Smooth muscle cell (in vitro differentiated cells): ENCODE measurements at regions not wholly inside any gene's neighbourhood (a gene's known extent, or its start where the extent isn't known, plus 50 kb on each side); places are given as distances from the start of the nearest gene placed in this dataset.

Source experiments
- DNase-seq: peaks from one replicate; lab custom pipeline; 2025; ENCODE audit not compliant: unreplicated experiment; lab: John Stamatoyannopoulos, UW
- H2AFZ ChIP-seq: fragments of 200-600 bp; sonication (generic); 2 replicates; pipeline ENCODE4 v1.6.0; 2016; ENCODE audit warnings: antibody characterized with exemption, low read depth, mild to moderate bottlenecking
- H3F3A ChIP-seq: fragments of 200-600 bp; sonication (generic); 2 replicates; pipeline ENCODE4 v1.6.0; 2017; ENCODE audit warnings: antibody characterized with exemption, low read depth
- H3K27ac ChIP-seq: fragments of 200-600 bp; sonication (generic); 2 replicates; pipeline ENCODE4 v1.5.1; 2016; ENCODE audit warnings: low read depth, mild to moderate bottlenecking
- H3K27me3 ChIP-seq: fragments of 200-600 bp; sonication (generic); 2 replicates; pipeline ENCODE4 v1.6.1; 2016; ENCODE audit warnings: low read depth, mild to moderate bottlenecking
- H3K36me3 ChIP-seq: fragments of 200-600 bp; sonication (generic); 2 replicates; pipeline ENCODE4 v1.5.1; 2016; ENCODE audit warnings: low read depth
- H3K4me1 ChIP-seq: fragments of 200-600 bp; sonication (generic); 2 replicates; pipeline ENCODE4 v1.5.1; 2016; ENCODE audit warnings: low read depth
- H3K4me2 ChIP-seq: fragments of 200-600 bp; sonication (generic); 2 replicates; pipeline ENCODE4 v1.6.0; 2016; ENCODE audit warnings: mild to moderate bottlenecking
- H3K4me3 ChIP-seq: fragments of 200-600 bp; sonication (generic); 2 replicates; pipeline ENCODE4 v1.5.1; 2016; ENCODE audit warnings: mild to moderate bottlenecking
- H3K79me2 ChIP-seq: fragments of 200-600 bp; sonication (generic); 2 replicates; pipeline ENCODE4 v1.6.0; 2016; ENCODE audit warnings: low read depth, mild to moderate bottlenecking
- H3K9ac ChIP-seq: fragments of 200-600 bp; sonication (generic); 2 replicates; pipeline ENCODE4 v1.6.0; 2016; ENCODE audit warnings: low read depth
- H3K9me3 ChIP-seq: fragments of 200-600 bp; sonication (generic); replicated peaks from 2 replicates; pipeline ENCODE4 v1.5.1; 2016; ENCODE audit warnings: low read depth
- H4K20me1 ChIP-seq: fragments of 200-600 bp; sonication (generic); 2 replicates; pipeline ENCODE4 v1.6.0; 2016; ENCODE audit warnings: low read depth
- WGBS: methylation state at CpG from one replicate; pipeline ENCODE4 v1.1.7; 2016; ENCODE audit warnings: low lambda C conversion rate; 5-methylcytosine and 5-hydroxymethylcytosine counted together
- TF ChIP-seq, protein P1 (sequence below): fragments of 200-600 bp; sonication (generic); IDR thresholded peaks from 2 replicates; pipeline ENCODE4 v1.5.1; 2017; ENCODE audit warnings: borderline replicate concordance, mild to moderate bottlenecking, antibody characterized with exemption; ENCODE audit not compliant: insufficient read depth, poor library complexity, severe bottlenecking

DNA sequence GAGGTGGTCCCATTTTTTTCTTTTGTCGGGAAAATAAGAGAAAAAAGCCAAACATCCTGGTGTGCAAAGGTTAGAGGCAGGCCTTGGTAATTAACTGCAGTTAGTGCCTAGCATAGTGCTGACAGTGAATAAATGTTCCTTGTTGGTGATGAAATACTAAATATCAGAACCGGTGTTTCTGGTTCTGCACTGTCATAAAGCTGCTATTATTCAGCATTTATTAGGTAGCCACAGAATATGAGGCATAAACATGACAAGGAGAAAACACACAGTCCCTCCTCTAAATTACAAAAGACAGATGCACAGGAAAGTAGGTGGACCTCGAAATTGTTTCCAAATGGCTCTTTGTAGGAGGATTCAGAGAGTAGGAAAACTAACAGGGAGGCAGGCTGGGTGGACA is 122.0 kb upstream of the ADGRL2 start:
- 57% methylated on average over 3 of the region's 3 CpGs for WGBS
- no peaks in the 10 kb centered on the region for H3F3A ChIP-seq
- no peak overlapping the region for H3K4me2 ChIP-seq
- TF ChIP-seq, protein P1, sequence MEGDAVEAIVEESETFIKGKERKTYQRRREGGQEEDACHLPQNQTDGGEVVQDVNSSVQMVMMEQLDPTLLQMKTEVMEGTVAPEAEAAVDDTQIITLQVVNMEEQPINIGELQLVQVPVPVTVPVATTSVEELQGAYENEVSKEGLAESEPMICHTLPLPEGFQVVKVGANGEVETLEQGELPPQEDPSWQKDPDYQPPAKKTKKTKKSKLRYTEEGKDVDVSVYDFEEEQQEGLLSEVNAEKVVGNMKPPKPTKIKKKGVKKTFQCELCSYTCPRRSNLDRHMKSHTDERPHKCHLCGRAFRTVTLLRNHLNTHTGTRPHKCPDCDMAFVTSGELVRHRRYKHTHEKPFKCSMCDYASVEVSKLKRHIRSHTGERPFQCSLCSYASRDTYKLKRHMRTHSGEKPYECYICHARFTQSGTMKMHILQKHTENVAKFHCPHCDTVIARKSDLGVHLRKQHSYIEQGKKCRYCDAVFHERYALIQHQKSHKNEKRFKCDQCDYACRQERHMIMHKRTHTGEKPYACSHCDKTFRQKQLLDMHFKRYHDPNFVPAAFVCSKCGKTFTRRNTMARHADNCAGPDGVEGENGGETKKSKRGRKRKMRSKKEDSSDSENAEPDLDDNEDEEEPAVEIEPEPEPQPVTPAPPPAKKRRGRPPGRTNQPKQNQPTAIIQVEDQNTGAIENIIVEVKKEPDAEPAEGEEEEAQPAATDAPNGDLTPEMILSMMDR = no peak
- peaks cover 30% of the 10 kb centered on the region for H3K4me1 ChIP-seq
- no peaks in the 10 kb centered on the region for H3K79me2 ChIP-seq
- H3K27me3 ChIP-seq = no peaks in the 10 kb centered on the region
- no peak for DNase-seq
- H3K9ac ChIP-seq = no peak overlapping the region
- H2AFZ ChIP-seq = peak overlapping the region; percentile 55
- peak overlapping the region; percentile 62 for H3K27ac ChIP-seq
- no peaks in the 10 kb centered on the region for H3K9me3 ChIP-seq
- no peak overlapping the region for H3K4me3 ChIP-seq
- H4K20me1 ChIP-seq = no peaks in the 10 kb centered on the region
- no peaks in the 10 kb centered on the region for H3K36me3 ChIP-seq

DNA sequence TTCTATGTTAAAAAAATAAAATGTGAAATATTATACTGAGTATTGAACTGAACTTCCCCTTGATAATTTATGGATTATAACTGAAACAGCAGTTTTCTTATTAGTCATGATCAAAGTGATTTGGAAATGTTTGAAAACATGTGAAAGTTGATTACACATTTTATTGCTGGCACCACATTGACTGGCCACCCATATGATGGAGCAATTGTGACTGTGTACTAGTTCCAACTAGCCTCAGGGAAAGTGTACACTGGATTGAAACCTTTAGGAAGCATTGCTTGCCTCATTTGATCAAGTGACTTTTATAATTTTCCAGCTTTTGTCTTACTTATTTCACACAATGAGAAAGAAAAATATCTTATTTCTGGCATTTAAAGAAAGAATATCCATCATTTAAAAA is 128.0 kb upstream of the ADGRL2 start:
- no peaks in the 10 kb centered on the region for H3K79me2 ChIP-seq
- no peaks in the 10 kb centered on the region for H3K9me3 ChIP-seq
- TF ChIP-seq, protein P1 = no peak
- no peak overlapping the region for H3K9ac ChIP-seq
- no peaks in the 10 kb centered on the region for H3F3A ChIP-seq
- no peaks in the 10 kb centered on the region for H3K4me1 ChIP-seq
- no peak overlapping the region for H2AFZ ChIP-seq
- DNase-seq = no peak
- no peaks in the 10 kb centered on the region for H3K36me3 ChIP-seq
- no peaks in the 10 kb centered on the region for H3K27me3 ChIP-seq
- H4K20me1 ChIP-seq = no peaks in the 10 kb centered on the region
- H3K4me2 ChIP-seq = no peak overlapping the region
- no peak overlapping the region for H3K4me3 ChIP-seq
- no peak overlapping the region for H3K27ac ChIP-seq

DNA sequence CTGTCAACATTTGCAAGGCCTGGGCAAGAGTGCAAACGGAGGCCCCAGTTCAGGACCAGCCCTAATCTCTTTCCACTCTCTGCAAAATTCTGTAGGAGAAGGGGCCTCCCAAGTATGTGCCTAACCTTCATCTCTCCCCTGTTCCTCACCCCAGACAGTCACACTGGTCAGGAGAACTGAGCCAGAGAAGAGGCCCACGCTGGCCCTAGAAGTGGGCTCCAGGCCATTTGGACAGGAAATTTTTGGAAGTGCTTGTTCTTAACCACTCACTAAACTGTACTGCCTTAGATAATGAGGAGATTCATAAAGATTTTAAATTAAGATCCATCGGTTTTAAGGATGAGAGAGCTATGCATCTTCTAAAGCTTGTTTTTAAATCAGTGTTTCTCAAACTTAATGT is 129.7 kb upstream of the ADGRL2 start:
- H3K27me3 ChIP-seq = no peaks in the 10 kb centered on the region
- 82% methylated on average over 3 of the region's 3 CpGs for WGBS
- peak overlapping the region; percentile 85 for H2AFZ ChIP-seq
- no peaks in the 10 kb centered on the region for H3K36me3 ChIP-seq
- H3K4me3 ChIP-seq = no peak overlapping the region
- no peak overlapping the region for H3K9ac ChIP-seq
- H4K20me1 ChIP-seq = no peaks in the 10 kb centered on the region
- H3K4me1 ChIP-seq = peaks cover 5% of the 10 kb centered on the region
- no peaks in the 10 kb centered on the region for H3K9me3 ChIP-seq
- peak overlapping the region; percentile 69 for H3K27ac ChIP-seq
- TF ChIP-seq, protein P1 = no peak
- no peak for DNase-seq
- no peak overlapping the region for H3K4me2 ChIP-seq
- no peaks in the 10 kb centered on the region for H3K79me2 ChIP-seq
- peaks cover 8% of the 10 kb centered on the region for H3F3A ChIP-seq

DNA sequence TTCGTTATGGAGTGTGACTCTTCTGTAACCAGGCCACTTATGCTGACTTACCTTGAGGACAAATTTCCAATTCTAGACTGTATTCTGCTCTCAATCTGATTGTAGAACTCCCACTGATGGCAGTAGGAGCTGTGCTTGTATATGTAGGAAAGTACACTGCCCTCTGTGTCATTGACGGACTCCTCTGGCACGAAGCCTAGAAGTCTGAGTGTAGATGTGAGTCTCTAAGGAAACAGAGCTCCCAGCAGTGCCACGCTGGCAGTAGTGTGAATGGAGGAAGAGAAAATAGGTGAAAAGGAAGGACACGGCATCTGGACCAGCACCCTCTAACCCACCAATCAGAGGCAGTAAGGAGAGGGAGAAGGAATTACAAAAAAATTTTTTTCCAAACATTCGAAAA is 130.4 kb upstream of the ADGRL2 start:
- TF ChIP-seq, protein P1 = no peak
- peak; percentile 9 for DNase-seq
- Histone ChIP-seq H3F3A (peaks cover 12% of the 10 kb centered on the region), H3K4me2 (peak overlapping the region; percentile 21), H3K9me3 (no peaks in the 10 kb centered on the region), H4K20me1 (no peaks in the 10 kb centered on the region), H3K36me3 (no peaks in the 10 kb centered on the region), H3K4me1 (peaks cover 5% of the 10 kb centered on the region), H2AFZ (peak overlapping the region; percentile 85), H3K4me3 (no peak overlapping the region), H3K9ac (peak overlapping the region; percentile 67), H3K79me2 (no peaks in the 10 kb centered on the region), H3K27me3 (no peaks in the 10 kb centered on the region), H3K27ac (peak overlapping the region; percentile 69)
- WGBS = 54% methylated on average over 6 of the region's 6 CpGs
